Endodermal cell (in vitro differentiated cells): ENCODE measurements at regions not wholly inside any gene's neighbourhood (a gene's known extent, or its start where the extent isn't known, plus 50 kb on each side); places are given as distances from the start of the nearest gene placed in this dataset.

Experiments used
- DNase-seq: peaks from one replicate; pipeline ENCODE4 v3.0.0-alpha.2; 2017
- H3K27ac ChIP-seq: 2 replicates; pipeline ENCODE4 v1.5.1; 2013; ENCODE audit warnings: mild to moderate bottlenecking, low read depth, low read length, moderate library complexity
- H3K27me3 ChIP-seq: 2 replicates; pipeline ENCODE4 v1.6.1; 2013; ENCODE audit warnings: mild to moderate bottlenecking, low read length, moderate library complexity; ENCODE audit not compliant: insufficient read depth, control insufficient read depth, poor library complexity, severe bottlenecking
- H3K36me3 ChIP-seq: 2 replicates; pipeline ENCODE4 v1.7.0; 2013; ENCODE audit warnings: mild to moderate bottlenecking, low read length, moderate library complexity; ENCODE audit not compliant: control insufficient read depth, insufficient read depth
- H3K4me1 ChIP-seq: one replicate; pipeline ENCODE4 v1.7.0; 2013; ENCODE audit warnings: low read length; ENCODE audit not compliant: control insufficient read depth, insufficient read depth
- H3K4me3 ChIP-seq: 2 replicates; pipeline ENCODE4 v1.5.1; 2013; ENCODE audit warnings: mild to moderate bottlenecking, low read length, moderate library complexity
- H3K9ac ChIP-seq: 2 replicates; pipeline ENCODE4 v1.6.1; 2013; ENCODE audit warnings: mild to moderate bottlenecking, low read length, moderate library complexity; ENCODE audit not compliant: poor library complexity, severe bottlenecking; ENCODE audit errors: extremely low read depth
- H3K9me3 ChIP-seq: 2 replicates; pipeline ENCODE4 v1.6.1; 2013; ENCODE audit warnings: mild to moderate bottlenecking, low read length, moderate library complexity; ENCODE audit not compliant: control insufficient read depth
- H3K27ac Mint-ChIP-seq: 2 replicates; pipeline ENCODE4 v1.8.0; 2020; ENCODE audit warnings: mixed read lengths
- H3K27me3 Mint-ChIP-seq: 2 replicates; pipeline ENCODE4 v1.8.0; 2021; ENCODE audit warnings: mild to moderate bottlenecking, mixed read lengths; ENCODE audit not compliant: insufficient read depth
- H3K36me3 Mint-ChIP-seq: 2 replicates; pipeline ENCODE4 v1.8.0; 2020; ENCODE audit warnings: low read depth, mixed read lengths
- H3K4me1 Mint-ChIP-seq: 2 replicates; pipeline ENCODE4 v1.8.0; 2020; ENCODE audit warnings: mixed read lengths
- H3K4me3 Mint-ChIP-seq: 2 replicates; pipeline ENCODE4 v1.8.0; 2020; ENCODE audit warnings: mild to moderate bottlenecking, moderate library complexity, mixed read lengths
- H3K9me3 Mint-ChIP-seq: 2 replicates; pipeline ENCODE4 v1.8.0; 2020; ENCODE audit warnings: mild to moderate bottlenecking, mixed read lengths
- whole genome bisulfite sequencing, 2 experiments: methylation state at CpG; one replicate each; pipeline versions ENCODE4 v1.1.5 to v1.1.7; 2013; ENCODE audit warnings: missing lambda C conversion rate in 2 of 2, mixed read lengths in 1 of 2; ENCODE audit not compliant: insufficient coverage in 1 of 2, insufficient read length in 1 of 2; 5-methylcytosine and 5-hydroxymethylcytosine counted together
- TF ChIP-seq, protein P1 (sequence below): fragments of 200-600 bp; sonication (generic); conservative IDR thresholded peaks from 2 replicates; pipeline ENCODE4 v1.5.0; 2021; ENCODE audit warnings: antibody characterized with exemption, mild to moderate bottlenecking

DNA sequence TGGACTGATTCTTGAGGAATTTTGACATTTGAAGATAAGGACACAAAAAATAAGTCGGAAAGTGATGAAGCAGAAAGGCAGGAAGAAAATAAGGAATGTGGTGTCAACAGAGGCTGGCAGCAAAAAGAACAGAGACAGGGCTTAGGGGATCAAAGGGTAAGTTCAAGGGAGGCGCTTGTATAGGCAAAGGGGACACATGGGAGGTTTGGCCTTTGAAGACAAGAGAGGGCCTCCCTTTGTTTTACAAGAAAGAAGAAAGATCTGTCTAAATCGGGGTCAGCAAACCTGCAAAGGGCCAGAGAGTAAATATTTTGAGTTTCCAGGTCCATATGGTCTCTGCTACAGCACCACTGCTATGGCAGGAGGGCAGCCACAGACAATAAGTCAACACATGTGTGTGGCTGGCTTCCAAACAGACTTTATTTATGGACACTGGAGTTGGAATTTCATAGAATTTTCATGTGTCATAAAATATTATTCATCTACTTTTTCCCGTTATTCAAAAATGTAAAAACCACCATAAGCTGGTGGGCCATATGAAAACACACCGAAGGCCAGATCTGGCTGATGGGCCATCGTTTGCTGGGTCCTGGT lies 112.0 kb upstream of the FBXL7 start:
- Histone ChIP-seq H3K4me1 (no peaks in the 10 kb centered on the region), H3K9ac (no peak overlapping the region), H3K27me3 (no peaks in the 10 kb centered on the region), H3K9me3 (no peaks in the 10 kb centered on the region), H3K27ac (no peak overlapping the region), H3K4me3 (no peak overlapping the region), H3K36me3 (no peaks in the 10 kb centered on the region)
- H3K4me3 Mint-ChIP-seq, result no peak overlapping the region
- no peaks in the 10 kb centered on the region for H3K36me3 Mint-ChIP-seq
- no peaks in the 10 kb centered on the region for H3K9me3 Mint-ChIP-seq
- no peak for DNase-seq
- TF ChIP-seq, protein P1, sequence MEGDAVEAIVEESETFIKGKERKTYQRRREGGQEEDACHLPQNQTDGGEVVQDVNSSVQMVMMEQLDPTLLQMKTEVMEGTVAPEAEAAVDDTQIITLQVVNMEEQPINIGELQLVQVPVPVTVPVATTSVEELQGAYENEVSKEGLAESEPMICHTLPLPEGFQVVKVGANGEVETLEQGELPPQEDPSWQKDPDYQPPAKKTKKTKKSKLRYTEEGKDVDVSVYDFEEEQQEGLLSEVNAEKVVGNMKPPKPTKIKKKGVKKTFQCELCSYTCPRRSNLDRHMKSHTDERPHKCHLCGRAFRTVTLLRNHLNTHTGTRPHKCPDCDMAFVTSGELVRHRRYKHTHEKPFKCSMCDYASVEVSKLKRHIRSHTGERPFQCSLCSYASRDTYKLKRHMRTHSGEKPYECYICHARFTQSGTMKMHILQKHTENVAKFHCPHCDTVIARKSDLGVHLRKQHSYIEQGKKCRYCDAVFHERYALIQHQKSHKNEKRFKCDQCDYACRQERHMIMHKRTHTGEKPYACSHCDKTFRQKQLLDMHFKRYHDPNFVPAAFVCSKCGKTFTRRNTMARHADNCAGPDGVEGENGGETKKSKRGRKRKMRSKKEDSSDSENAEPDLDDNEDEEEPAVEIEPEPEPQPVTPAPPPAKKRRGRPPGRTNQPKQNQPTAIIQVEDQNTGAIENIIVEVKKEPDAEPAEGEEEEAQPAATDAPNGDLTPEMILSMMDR, result no peak
- 81 to 89% methylated on average over 4 to 6 of the region's 6 CpGs for WGBS, 2 experiments
- H3K27me3 Mint-ChIP-seq, result peaks cover 3% of the 10 kb centered on the region
- H3K27ac Mint-ChIP-seq, result no peak overlapping the region
- H3K4me1 Mint-ChIP-seq, result no peaks in the 10 kb centered on the region

DNA sequence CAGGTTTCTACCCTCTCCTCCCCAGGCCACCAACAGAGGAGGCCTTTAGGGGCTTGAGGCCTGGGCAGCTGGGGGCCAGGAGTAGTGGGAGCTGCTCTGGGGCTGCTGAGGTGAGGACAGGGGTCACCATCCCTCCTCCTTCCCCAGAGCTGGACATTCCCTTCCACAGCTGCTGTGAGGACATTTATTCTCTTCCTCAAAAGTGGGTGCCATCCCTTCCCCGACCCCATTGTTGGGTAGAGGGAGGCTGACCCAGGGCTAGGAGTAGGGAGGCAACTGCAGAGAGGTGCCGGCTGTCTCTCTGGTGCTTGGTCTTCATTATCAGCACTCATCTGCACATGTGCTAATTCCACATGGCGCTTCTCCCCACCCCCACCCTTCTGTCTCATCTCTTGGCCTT lies 113.9 kb upstream of the FBXL7 start:
- 100% methylated on average over 3 of the region's 3 CpGs; no CpG with 5 or more reads in 1 of the 2 experiments for WGBS, 2 experiments
- Histone ChIP-seq H3K27ac (no peak overlapping the region), H3K9ac (no peak overlapping the region), H3K4me3 (no peak overlapping the region), H3K36me3 (no peaks in the 10 kb centered on the region), H3K4me1 (no peaks in the 10 kb centered on the region), H3K27me3 (no peaks in the 10 kb centered on the region), H3K9me3 (no peaks in the 10 kb centered on the region)
- H3K4me3 Mint-ChIP-seq, result no peak overlapping the region
- H3K27ac Mint-ChIP-seq, result no peak overlapping the region
- H3K9me3 Mint-ChIP-seq, result no peaks in the 10 kb centered on the region
- H3K36me3 Mint-ChIP-seq, result no peaks in the 10 kb centered on the region
- TF ChIP-seq, protein P1, result no peak
- no peak for DNase-seq
- no peaks in the 10 kb centered on the region for H3K4me1 Mint-ChIP-seq
- H3K27me3 Mint-ChIP-seq, result peaks cover 3% of the 10 kb centered on the region

DNA sequence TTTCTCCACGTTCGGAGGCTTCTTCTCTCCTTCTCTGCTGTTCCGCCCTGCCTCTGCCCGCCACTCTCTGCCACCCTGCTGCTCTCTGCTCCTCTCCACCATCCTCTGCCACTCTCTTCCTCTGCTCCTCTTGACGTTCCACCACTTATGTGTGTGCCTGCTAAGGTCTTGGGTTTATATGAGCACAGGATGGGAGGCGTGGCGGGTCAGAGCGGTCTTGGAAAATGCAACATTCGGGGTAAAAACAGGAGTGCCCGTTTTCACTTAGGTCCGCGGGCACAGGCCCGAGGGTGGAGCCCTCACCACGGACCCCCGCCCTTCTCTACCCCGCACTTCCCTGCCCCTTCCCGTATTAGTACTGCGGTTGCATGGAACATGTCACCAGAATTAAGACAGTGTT lies 114.4 kb upstream of the FBXL7 start:
- no peaks in the 10 kb centered on the region for H3K9me3 ChIP-seq
- no peak overlapping the region for H3K27ac Mint-ChIP-seq
- no peaks in the 10 kb centered on the region for H3K36me3 Mint-ChIP-seq
- H3K27me3 ChIP-seq, result no peaks in the 10 kb centered on the region
- H3K27ac ChIP-seq, result no peak overlapping the region
- peaks cover 3% of the 10 kb centered on the region for H3K27me3 Mint-ChIP-seq
- H3K4me1 ChIP-seq, result no peaks in the 10 kb centered on the region
- no peaks in the 10 kb centered on the region for H3K36me3 ChIP-seq
- H3K9ac ChIP-seq, result no peak overlapping the region
- no peak overlapping the region for H3K4me3 Mint-ChIP-seq
- no peaks in the 10 kb centered on the region for H3K9me3 Mint-ChIP-seq
- 96 to 97% methylated on average over 11 to 18 of the region's 18 CpGs for WGBS, 2 experiments
- H3K4me3 ChIP-seq, result no peak overlapping the region
- H3K4me1 Mint-ChIP-seq, result no peaks in the 10 kb centered on the region
- DNase-seq, result no peak
- TF ChIP-seq, protein P1, result no peak
